H1 (cell line): ENCODE measurements at regions not wholly inside any gene's neighbourhood (a gene's known extent, or its start where the extent isn't known, plus 50 kb on each side); places are given as distances from the start of the nearest gene placed in this dataset.
A peak's percentile ranks its signal among the peaks of the same experiment; 100 is the strongest.

Source experiments
- CTCF ChIA-PET: fragments of 300-600 bp; sonication (Branson Sonifier 250); formaldehyde crosslinking; loops from one replicate; lab custom pipeline; 2021; ENCODE audit not compliant: partially characterized antibody; lab: Charles Lee
- POLR2A ChIA-PET: fragments of 300-600 bp; sonication (Branson Sonifier 250); formaldehyde crosslinking; loops from one replicate; lab custom pipeline; 2021; ENCODE audit warnings: inconsistent platforms; ENCODE audit not compliant: partially characterized antibody; lab: Charles Lee
- DNase-seq, 2 experiments: peaks; one replicate each; pipeline versions ENCODE4 v3.0.0 to v3.0.0-alpha.2; 2010 to 2022; ENCODE audit warnings: low spot score in 2 of 2, low read depth in 1 of 2, mixed read lengths in 1 of 2
- FAIRE-seq: peaks from 2 replicates; lab custom pipeline; 2011; peaks lifted over from hg19 to GRCh38; lab: Jason Lieb, UNC
- H2AFZ ChIP-seq: 2 replicates; pipeline ENCODE4 v1.8.1; 2012; ENCODE audit warnings: low read length, inconsistent platforms
- H2AK5ac ChIP-seq: 2 replicates; pipeline ENCODE4 v1.6.1; 2013; ENCODE audit warnings: low read depth, low read length
- H2BK120ac ChIP-seq: replicated peaks from 2 replicates; pipeline ENCODE3; 2013; ENCODE audit warnings: low read depth, low read length, inconsistent platforms
- H2BK12ac ChIP-seq: 2 replicates; pipeline ENCODE4 v1.6.1; 2013; ENCODE audit warnings: low read depth, low read length
- H2BK15ac ChIP-seq: 2 replicates; pipeline ENCODE4 v1.6.1; 2013; ENCODE audit warnings: low read length
- H2BK20ac ChIP-seq: 2 replicates; pipeline ENCODE4 v1.6.1; 2013; ENCODE audit warnings: low read length
- H2BK5ac ChIP-seq: 2 replicates; pipeline ENCODE4 v1.6.1; 2013; ENCODE audit warnings: low read depth, low read length
- H3K14ac ChIP-seq: 2 replicates; pipeline ENCODE4 v1.6.1; 2013; ENCODE audit warnings: inconsistent platforms; ENCODE audit not compliant: insufficient read length
- H3K18ac ChIP-seq: 2 replicates; pipeline ENCODE4 v1.6.1; 2013; ENCODE audit warnings: low read length; ENCODE audit errors: extremely low read depth
- H3K23ac ChIP-seq: 2 replicates; pipeline ENCODE4 v1.6.1; 2013; ENCODE audit warnings: inconsistent platforms; ENCODE audit not compliant: insufficient read length
- H3K23me2 ChIP-seq: 2 replicates; pipeline ENCODE4 v1.6.1; 2013; ENCODE audit warnings: low read depth, low read length
- H3K27ac ChIP-seq: 2 replicates; pipeline ENCODE4 v1.6.1; 2011; ENCODE audit warnings: low read depth, low read length, inconsistent platforms
- H3K27me3 ChIP-seq, 4 experiments: replicated peaks in 1 of 4; 1 replicate in 1 of 4; 2 replicates in 3 of 4; pipeline versions ENCODE4 v1.6.1 to v1.8.1; 2011 to 2013; ENCODE audit warnings: low read length in 3 of 4, mild to moderate bottlenecking in 3 of 4, inconsistent platforms in 2 of 4, mixed read lengths in 2 of 4, moderate library complexity in 1 of 4; ENCODE audit not compliant: control insufficient read depth in 3 of 4, insufficient read depth in 3 of 4; ENCODE audit errors: extremely low read depth in 1 of 4
- H3K36me3 ChIP-seq, 4 experiments: 2 replicates each; pipeline versions ENCODE4 v1.6.1 to v1.8.1; 2011 to 2013; ENCODE audit warnings: mild to moderate bottlenecking in 4 of 4, low read length in 3 of 4, moderate library complexity in 2 of 4, control low read depth in 1 of 4, inconsistent platforms in 1 of 4; ENCODE audit not compliant: insufficient read depth in 4 of 4, control insufficient read depth in 2 of 4
- H3K4ac ChIP-seq: replicated peaks from 2 replicates; pipeline ENCODE3; 2013; ENCODE audit warnings: low read length, low read depth, mixed read lengths, inconsistent platforms; ENCODE audit not compliant: insufficient read length
- H3K4me1 ChIP-seq, 4 experiments: replicated peaks in 1 of 4; 1 replicate in 1 of 4; 2 replicates in 3 of 4; pipeline versions ENCODE4 v1.6.1 to v1.8.1; 2011 to 2013; ENCODE audit warnings: low read length in 3 of 4, inconsistent platforms in 2 of 4, mixed read lengths in 1 of 4; ENCODE audit not compliant: insufficient read depth in 4 of 4, control insufficient read depth in 3 of 4
- H3K4me2 ChIP-seq, 2 experiments: 2 replicates each; pipeline versions ENCODE4 v1.6.1 to v1.8.1; 2011 to 2013; ENCODE audit warnings: low read depth in 2 of 2, low read length in 2 of 2, control low read depth in 1 of 2, inconsistent platforms in 1 of 2, mild to moderate bottlenecking in 1 of 2; ENCODE audit not compliant: insufficient read depth in 1 of 2
- H3K4me3 ChIP-seq, 4 experiments: fragments of 200-600, 300-600 bp in 1 of 4; sonication (generic), shearing (Covaris generic), sonication (Bioruptor Twin) in 1 of 4; 2 replicates each; pipeline versions ENCODE4 v1.5.1 to v1.8.1; 2011 to 2016; ENCODE audit warnings: low read length in 4 of 4, low read depth in 3 of 4, control low read depth in 2 of 4, inconsistent platforms in 2 of 4, mild to moderate bottlenecking in 2 of 4, mixed read lengths in 1 of 4, moderate library complexity in 1 of 4; ENCODE audit not compliant: insufficient read depth in 2 of 4; ENCODE audit errors: extremely low read depth in 1 of 4
- H3K56ac ChIP-seq: replicated peaks from 2 replicates; pipeline ENCODE3; 2013; ENCODE audit warnings: low read depth, mild to moderate bottlenecking, mixed read lengths, low read length, inconsistent platforms; ENCODE audit not compliant: insufficient read length
- H3K79me1 ChIP-seq: 2 replicates; pipeline ENCODE4 v1.6.1; 2013; ENCODE audit warnings: low read depth, low read length, control low read depth
- H3K79me2 ChIP-seq, 2 experiments: 2 replicates each; pipeline versions ENCODE4 v1.6.1 to v1.8.1; 2012 to 2013; ENCODE audit warnings: low read length in 2 of 2, mild to moderate bottlenecking in 2 of 2, inconsistent platforms in 1 of 2; ENCODE audit not compliant: insufficient read depth in 2 of 2, control insufficient read depth in 1 of 2
- H3K9ac ChIP-seq, 4 experiments: replicated peaks in 1 of 4; 1 replicate in 1 of 4; 2 replicates in 3 of 4; pipeline versions ENCODE4 v1.6.1 to v1.8.1; 2011 to 2013; ENCODE audit warnings: low read depth in 3 of 4, low read length in 3 of 4, control low read depth in 2 of 4, mild to moderate bottlenecking in 2 of 4, moderate library complexity in 2 of 4, inconsistent platforms in 1 of 4; ENCODE audit errors: extremely low read depth in 1 of 4
- H3K9me3 ChIP-seq, 2 experiments: 2 replicates each; pipeline versions ENCODE4 v1.6.1 to v1.8.1; 2012 to 2013; ENCODE audit warnings: mild to moderate bottlenecking in 2 of 2, moderate library complexity in 2 of 2, control low read depth in 1 of 2, inconsistent platforms in 1 of 2, low read depth in 1 of 2, low read length in 1 of 2, mixed read lengths in 1 of 2; ENCODE audit not compliant: insufficient read depth in 2 of 2
- H4K20me1 ChIP-seq, 2 experiments: replicated peaks in 1 of 2; 2 replicates each; pipeline versions ENCODE3 to v1.8.1; 2011 to 2013; ENCODE audit warnings: inconsistent platforms in 2 of 2, low read length in 2 of 2, mild to moderate bottlenecking in 1 of 2; ENCODE audit not compliant: insufficient read depth in 2 of 2, control insufficient read depth in 1 of 2
- H4K5ac ChIP-seq: 2 replicates; pipeline ENCODE4 v1.6.1; 2013; ENCODE audit warnings: low read length, low read depth, mixed read lengths, inconsistent platforms; ENCODE audit not compliant: insufficient read length
- H4K8ac ChIP-seq: 2 replicates; pipeline ENCODE4 v1.8.0; 2013; ENCODE audit warnings: mild to moderate bottlenecking, moderate library complexity, low read length, inconsistent platforms; ENCODE audit not compliant: insufficient read depth; ENCODE audit errors: extremely low read depth
- H4K91ac ChIP-seq: replicated peaks from 2 replicates; pipeline ENCODE3; 2013; ENCODE audit warnings: low read length, mixed read lengths, inconsistent platforms; ENCODE audit not compliant: insufficient read length
- ASH2L ChIP-seq: fragments of 200-600, 300-600 bp; sonication (generic); IDR thresholded peaks from one replicate; pipeline ENCODE4 v1.7.1; 2017; ENCODE audit warnings: low read length
- ATF2 ChIP-seq: IDR thresholded peaks from 2 replicates; pipeline ENCODE4 v1.6.1; 2012; ENCODE audit warnings: low read length, inconsistent platforms
- CBX5 ChIP-seq: fragments of 300-800, 300-1000 bp; sonication (generic); IDR thresholded peaks from 2 replicates; pipeline ENCODE4 v1.7.1; 2016; ENCODE audit warnings: antibody characterized with exemption, low read length, low read depth
- EZH2 ChIP-seq: fragments of 200-600 bp; sonication (generic); IDR thresholded peaks from 2 replicates; pipeline ENCODE4 v1.7.1; 2012; ENCODE audit warnings: low read depth, mild to moderate bottlenecking, moderate library complexity, low read length, inconsistent platforms; ENCODE audit not compliant: severe bottlenecking
- FOSL1 ChIP-seq: IDR thresholded peaks from 2 replicates; pipeline ENCODE4 v1.6.1; 2011; ENCODE audit warnings: mild to moderate bottlenecking, low read depth, low read length, moderate library complexity; ENCODE audit not compliant: insufficient read depth
- GABPA ChIP-seq: IDR thresholded peaks from 2 replicates; pipeline ENCODE4 v1.6.1; 2011; ENCODE audit warnings: mild to moderate bottlenecking, low read length, moderate library complexity, borderline replicate concordance; ENCODE audit not compliant: insufficient read depth
- KDM1A ChIP-seq: fragments of 200-600, 300-600 bp; sonication (generic); IDR thresholded peaks from 2 replicates; pipeline ENCODE4 v1.7.1; 2016; ENCODE audit warnings: mild to moderate bottlenecking, low read length, borderline replicate concordance
- MAX ChIP-seq: IDR thresholded peaks from 2 replicates; pipeline ENCODE4 v1.6.1; 2012; ENCODE audit warnings: inconsistent platforms
- RNF2 ChIP-seq: fragments of 200-900, 300-1000 bp; sonication (generic); IDR thresholded peaks from 2 replicates; pipeline ENCODE4 v1.7.1; 2016; ENCODE audit warnings: borderline replicate concordance, low read depth, mild to moderate bottlenecking, antibody characterized with exemption, low read length; ENCODE audit not compliant: poor library complexity, severe bottlenecking; ENCODE audit errors: missing control alignments
- SUZ12 ChIP-seq: fragments of 200-600 bp; sonication (generic); IDR thresholded peaks from 2 replicates; pipeline ENCODE4 v1.6.1; 2012; ENCODE audit warnings: mild to moderate bottlenecking, inconsistent platforms, low read length, moderate library complexity, mixed read lengths
- WGBS, 2 experiments: shearing (Covaris generic) in 1 of 2; methylation state at CpG; one replicate each; pipeline versions ENCODE4 v1.1.6 to v1.1.7; 2013 to 2015; ENCODE audit warnings: low lambda C conversion rate in 2 of 2, mixed read lengths in 2 of 2, inconsistent platforms in 1 of 2, low coverage in 1 of 2, missing lambda C conversion rate in 1 of 2; ENCODE audit not compliant: insufficient replicate concordance in 2 of 2, insufficient coverage in 1 of 2, insufficient read length in 1 of 2; ENCODE audit errors: extremely low coverage in 1 of 2, missing lambda C conversion rate in 1 of 2; 5-methylcytosine and 5-hydroxymethylcytosine counted together

GRCh38 chr18:22349317-22349898 lies 68.3 kb downstream of the CTAGE1 start:
- peak overlapping the region; percentile 69 to 92 for H3K4me2 ChIP-seq

More at GRCh38 chr18:22349317-22349898, 68.3 kb downstream of the CTAGE1 start:
- Histone ChIP-seq H3K23ac (no peak overlapping the region), H3K9me3 (no peaks in the 10 kb centered on the region), H4K8ac (no peak overlapping the region), H2BK5ac (no peak overlapping the region), H3K27me3 (peaks cover 24 to 68% (median 59%) of the 10 kb centered on the region in 4 experiments), H2AK5ac (no peak overlapping the region), H2BK12ac (no peak overlapping the region), H2BK120ac (no peak overlapping the region), H3K23me2 (peaks cover 11% of the 10 kb centered on the region), H3K9ac (no peak overlapping the region), H3K79me2 (no peaks in the 10 kb centered on the region), H2BK20ac (no peak overlapping the region), H3K4me3 (peak overlapping the region in 3 of 4 experiments; percentile 27 to 62 (median 51); a peak in 5 of 8 replicates), H3K4ac (no peak overlapping the region)
- POLR2A ChIA-PET = no interaction called here
- DNase-seq = no peak
- TF ChIP-seq KDM1A (0 out of 2 replicates have a peak, but pooled peaks have one; percentile 3), ASH2L (peak; percentile 10), RNF2 (peak; percentile 80), ATF2 (no peak), CBX5 (no peak), FOSL1 (no peak), EZH2 (peak; percentile 81), SUZ12 (peak; percentile 54; the same call in 1 of the 2 replicates), MAX (no peak), GABPA (no peak)
- TF ChIP-seq, all 59 proteins: peak for 5
- H3K36me3 ChIP-seq = no peaks in the 10 kb centered on the region
- H4K91ac ChIP-seq = no peak overlapping the region
- no peak overlapping the region for H2AFZ ChIP-seq
- no peak for FAIRE-seq
- H4K20me1 ChIP-seq = peaks cover 3 to 11% of the 10 kb centered on the region in 2 experiments
- WGBS, 2 experiments = 23% methylated on average over 11 of the region's 11 CpGs; no CpG with 5 or more reads in 1 of the 2 experiments
- H3K56ac ChIP-seq = no peak overlapping the region
- no peak overlapping the region for H3K18ac ChIP-seq
- H3K14ac ChIP-seq = no peak overlapping the region
- no peaks in the 10 kb centered on the region for H3K79me1 ChIP-seq
- H2BK15ac ChIP-seq = no peak overlapping the region
- CTCF ChIA-PET = interaction anchor here (1.8 kb wide), 1 partner anchor 15 kb away, joined by 7 read pairs; no protein-coding TSS in a partner anchor
- peaks cover 0 to 23% (median 5%) of the 10 kb centered on the region in 4 experiments; a peak in 4 of 7 replicates for H3K4me1 ChIP-seq
- no peak overlapping the region for H4K5ac ChIP-seq
- no peak overlapping the region for H3K27ac ChIP-seq
